ENCODE measurements at regions not wholly inside any gene's neighbourhood (a gene's known extent, or its start where the extent isn't known, plus 50 kb on each side); places are given as distances from the start of the nearest gene placed in this dataset.

DNA sequence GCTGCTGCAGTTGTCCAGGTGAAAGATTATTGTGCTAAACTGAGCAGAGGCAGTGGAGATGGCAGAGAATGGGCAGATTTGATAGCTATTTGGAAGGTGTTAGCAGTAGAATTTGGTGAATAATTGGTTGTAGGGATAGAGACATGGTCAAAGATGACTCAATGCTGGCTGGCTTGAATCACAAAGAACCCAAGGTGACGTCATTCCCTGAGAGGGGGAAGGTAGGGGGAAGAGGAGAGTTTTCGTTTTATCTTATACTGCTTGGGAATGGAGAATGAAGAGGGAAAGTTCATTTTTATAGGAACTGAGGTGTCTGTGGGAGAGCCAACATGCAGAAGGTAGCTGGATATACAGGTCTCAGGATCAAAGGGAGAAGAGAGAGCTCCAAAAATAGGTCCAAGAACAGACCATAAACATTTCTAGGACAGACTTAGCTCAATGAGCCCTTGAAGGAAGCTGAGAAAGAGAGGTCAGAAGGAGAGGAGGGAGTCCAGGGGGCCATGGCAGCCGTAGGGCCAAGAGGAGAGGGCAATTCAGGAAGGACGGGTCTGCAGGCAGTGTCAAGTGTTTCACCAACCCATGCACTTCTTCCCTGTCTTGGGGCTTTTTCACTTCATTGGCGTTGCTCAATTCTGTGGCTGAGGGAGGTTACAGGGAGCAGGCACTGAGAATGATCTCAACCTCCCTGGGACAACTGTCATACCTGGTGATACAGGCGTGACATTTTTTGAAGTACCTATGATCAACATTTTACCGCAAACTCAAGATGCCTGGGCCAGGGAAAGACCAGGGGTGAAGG, 281.3 kb downstream of the TDRD15 start:
- Histone ChIP-seq H3K27ac (ENCODE audit: low read depth, low read length) (no peak overlapping the region), H3K79me1 (ENCODE audit: low read length) (no peaks in the 10 kb centered on the region), H2BK5ac (ENCODE audit: low read length) (no peak overlapping the region), H3K56ac (ENCODE audit: low read length) (no peak overlapping the region), H2BK120ac (ENCODE audit: low read depth, low read length) (no peak overlapping the region), H2AK5ac (ENCODE audit: low read length) (no peak overlapping the region), H3K4me1 (ENCODE audit: control insufficient read depth, low read depth, low read length) (no peaks in the 10 kb centered on the region), H2BK15ac (replicated peaks; ENCODE audit: low read depth) (no peak overlapping the region), H3K9ac (ENCODE audit: low read length) (no peak overlapping the region), H3K23ac (ENCODE audit: low read length) (no peak overlapping the region), H3K4ac (ENCODE audit: low read depth, low read length) (no peak overlapping the region), H3K4me2 (ENCODE audit: low read length) (no peak overlapping the region), H4K8ac (ENCODE audit: low read depth, low read length) (no peak overlapping the region), H3K27me3 (ENCODE audit: insufficient read depth, low read length, poor library complexity) (no peaks in the 10 kb centered on the region), H3K36me3 (ENCODE audit: control insufficient read depth, insufficient read depth, low read length) (no peaks in the 10 kb centered on the region), H4K5ac (ENCODE audit: low read length) (no peak overlapping the region), H3K18ac (ENCODE audit: low read length) (no peak overlapping the region), H3K4me3 (ENCODE audit: low read length) (no peak overlapping the region), H3K79me2 (ENCODE audit: control insufficient read depth, insufficient read depth, low read length) (no peaks in the 10 kb centered on the region)
- no CpG with 5 or more reads among the region's 7 CpGs for WGBS (ENCODE audit: extremely low coverage, insufficient coverage, low lambda C conversion rate)
- DNase-seq: peak; percentile 62

- no peak for DNase-seq
- H2BK5ac ChIP-seq (ENCODE audit: low read length): no peak overlapping the region
Measured at GRCh38 chr2:21406386-21406785, 282.6 kb downstream of the TDRD15 start.

GRCh38 chr2:21406911-21407310, 283.1 kb downstream of the TDRD15 start:
- Histone ChIP-seq H4K5ac (ENCODE audit: low read length) (no peak overlapping the region), H3K23ac (ENCODE audit: low read length) (no peak overlapping the region), H3K9ac (ENCODE audit: low read length) (no peak overlapping the region), H3K56ac (ENCODE audit: low read length) (no peak overlapping the region), H3K79me2 (ENCODE audit: control insufficient read depth, insufficient read depth, low read length) (no peaks in the 10 kb centered on the region), H3K4me2 (ENCODE audit: low read length) (no peak overlapping the region), H3K4ac (ENCODE audit: low read depth, low read length) (no peak overlapping the region), H2BK120ac (ENCODE audit: low read depth, low read length) (no peak overlapping the region), H3K36me3 (ENCODE audit: control insufficient read depth, insufficient read depth, low read length) (no peaks in the 10 kb centered on the region), H2AK5ac (ENCODE audit: low read length) (no peak overlapping the region), H2BK15ac (replicated peaks; ENCODE audit: low read depth) (no peak overlapping the region), H3K18ac (ENCODE audit: low read length) (no peak overlapping the region), H2BK5ac (ENCODE audit: low read length) (no peak overlapping the region), H3K79me1 (ENCODE audit: low read length) (no peaks in the 10 kb centered on the region), H4K8ac (ENCODE audit: low read depth, low read length) (no peak overlapping the region), H3K4me1 (ENCODE audit: control insufficient read depth, low read depth, low read length) (no peaks in the 10 kb centered on the region), H3K27me3 (ENCODE audit: insufficient read depth, low read length, poor library complexity) (no peaks in the 10 kb centered on the region), H3K27ac (ENCODE audit: low read depth, low read length) (no peak overlapping the region), H3K4me3 (ENCODE audit: low read length) (no peak overlapping the region)
- DNase-seq: no peak
- WGBS (ENCODE audit: extremely low coverage, insufficient coverage, low lambda C conversion rate): no CpG with 5 or more reads among the region's 3 CpGs

More at GRCh38 chr2:21406386-21406785, 282.6 kb downstream of the TDRD15 start:
- no peaks in the 10 kb centered on the region for H3K79me1 ChIP-seq (ENCODE audit: low read length)
- H3K36me3 ChIP-seq (ENCODE audit: control insufficient read depth, insufficient read depth, low read length): no peaks in the 10 kb centered on the region
- H3K27ac ChIP-seq (ENCODE audit: low read depth, low read length): no peak overlapping the region
- H3K79me2 ChIP-seq (ENCODE audit: control insufficient read depth, insufficient read depth, low read length): no peaks in the 10 kb centered on the region
- no peaks in the 10 kb centered on the region for H3K4me1 ChIP-seq (ENCODE audit: control insufficient read depth, low read depth, low read length)
- H3K4me3 ChIP-seq (ENCODE audit: low read length): no peak overlapping the region
- H4K8ac ChIP-seq (ENCODE audit: low read depth, low read length): no peak overlapping the region
- no CpG with 5 or more reads among the region's 1 CpG for WGBS (ENCODE audit: extremely low coverage, insufficient coverage, low lambda C conversion rate)
- H3K56ac ChIP-seq (ENCODE audit: low read length): no peak overlapping the region
- no peak overlapping the region for H3K9ac ChIP-seq (ENCODE audit: low read length)
- no peaks in the 10 kb centered on the region for H3K27me3 ChIP-seq (ENCODE audit: insufficient read depth, low read length, poor library complexity)
- no peak overlapping the region for H3K23ac ChIP-seq (ENCODE audit: low read length)
- H3K4ac ChIP-seq (ENCODE audit: low read depth, low read length): no peak overlapping the region
- no peak overlapping the region for H4K5ac ChIP-seq (ENCODE audit: low read length)
- no peak overlapping the region for H2BK120ac ChIP-seq (ENCODE audit: low read depth, low read length)
- H2BK15ac ChIP-seq (replicated peaks; ENCODE audit: low read depth): no peak overlapping the region
- no peak overlapping the region for H3K18ac ChIP-seq (ENCODE audit: low read length)
- H3K4me2 ChIP-seq (ENCODE audit: low read length): no peak overlapping the region
- no peak overlapping the region for H2AK5ac ChIP-seq (ENCODE audit: low read length)

GRCh38 chr2:21407851-21408250, 284.1 kb downstream of the TDRD15 start:
- Histone ChIP-seq H3K4ac (ENCODE audit: low read depth, low read length) (no peak overlapping the region), H3K4me1 (ENCODE audit: control insufficient read depth, low read depth, low read length) (no peaks in the 10 kb centered on the region), H3K27me3 (ENCODE audit: insufficient read depth, low read length, poor library complexity) (no peaks in the 10 kb centered on the region), H3K4me3 (ENCODE audit: low read length) (no peak overlapping the region), H3K4me2 (ENCODE audit: low read length) (no peak overlapping the region), H3K18ac (ENCODE audit: low read length) (no peak overlapping the region), H3K36me3 (ENCODE audit: control insufficient read depth, insufficient read depth, low read length) (no peaks in the 10 kb centered on the region), H3K23ac (ENCODE audit: low read length) (no peak overlapping the region), H4K5ac (ENCODE audit: low read length) (no peak overlapping the region), H3K79me1 (ENCODE audit: low read length) (no peaks in the 10 kb centered on the region), H3K27ac (ENCODE audit: low read depth, low read length) (no peak overlapping the region), H2BK120ac (ENCODE audit: low read depth, low read length) (no peak overlapping the region), H3K56ac (ENCODE audit: low read length) (no peak overlapping the region), H3K9ac (ENCODE audit: low read length) (no peak overlapping the region), H2BK5ac (ENCODE audit: low read length) (no peak overlapping the region), H2AK5ac (ENCODE audit: low read length) (no peak overlapping the region), H3K79me2 (ENCODE audit: control insufficient read depth, insufficient read depth, low read length) (no peaks in the 10 kb centered on the region), H2BK15ac (replicated peaks; ENCODE audit: low read depth) (no peak overlapping the region), H4K8ac (ENCODE audit: low read depth, low read length) (no peak overlapping the region)
- WGBS (ENCODE audit: extremely low coverage, insufficient coverage, low lambda C conversion rate): no CpG with 5 or more reads among the region's 1 CpG
- no peak for DNase-seq

- Histone ChIP-seq H3K23ac (ENCODE audit: low read length) (no peak overlapping the region), H3K27me3 (ENCODE audit: insufficient read depth, low read length, poor library complexity) (no peaks in the 10 kb centered on the region), H4K8ac (ENCODE audit: low read depth, low read length) (no peak overlapping the region), H3K4me3 (ENCODE audit: low read length) (no peak overlapping the region), H3K4me1 (ENCODE audit: control insufficient read depth, low read depth, low read length) (no peaks in the 10 kb centered on the region), H2BK15ac (replicated peaks; ENCODE audit: low read depth) (no peak overlapping the region), H3K4me2 (ENCODE audit: low read length) (no peak overlapping the region), H3K18ac (ENCODE audit: low read length) (no peak overlapping the region), H3K79me2 (ENCODE audit: control insufficient read depth, insufficient read depth, low read length) (no peaks in the 10 kb centered on the region), H2BK5ac (ENCODE audit: low read length) (no peak overlapping the region), H3K79me1 (ENCODE audit: low read length) (no peaks in the 10 kb centered on the region), H4K5ac (ENCODE audit: low read length) (no peak overlapping the region), H3K9ac (ENCODE audit: low read length) (no peak overlapping the region), H3K56ac (ENCODE audit: low read length) (no peak overlapping the region), H3K27ac (ENCODE audit: low read depth, low read length) (no peak overlapping the region), H3K36me3 (ENCODE audit: control insufficient read depth, insufficient read depth, low read length) (no peaks in the 10 kb centered on the region), H3K4ac (ENCODE audit: low read depth, low read length) (no peak overlapping the region), H2BK120ac (ENCODE audit: low read depth, low read length) (no peak overlapping the region), H2AK5ac (ENCODE audit: low read length) (no peak overlapping the region)
- no CpG with 5 or more reads among the region's 5 CpGs for WGBS (ENCODE audit: extremely low coverage, insufficient coverage, low lambda C conversion rate)
- DNase-seq: no peak
Measured at GRCh38 chr2:21411741-21412140, 288.0 kb downstream of the TDRD15 start.

DNA sequence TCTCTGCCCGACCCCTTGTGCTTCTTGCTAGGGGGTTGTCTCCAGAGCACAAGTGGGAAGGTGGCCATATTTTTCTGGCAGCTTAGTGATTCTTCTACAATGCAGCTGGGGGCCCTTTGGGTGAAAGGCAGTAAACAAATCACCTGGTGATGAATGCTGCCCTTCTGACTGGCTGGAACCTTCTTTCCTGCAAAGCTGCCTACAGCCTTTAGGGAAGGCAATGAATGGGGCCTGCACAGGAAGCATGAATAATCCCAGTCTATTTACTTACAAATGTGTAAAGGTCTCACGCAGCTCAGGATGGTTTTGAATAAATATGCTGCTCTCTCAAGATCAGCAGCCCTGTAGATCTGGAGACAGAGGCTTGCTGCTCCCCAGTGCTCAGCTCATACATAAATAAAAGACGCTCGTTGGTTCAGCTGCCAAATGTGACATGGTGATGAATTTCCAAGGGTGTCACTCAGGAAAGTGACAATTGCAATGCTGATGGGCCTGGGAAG, 289.2 kb downstream of the TDRD15 start:
- no peak overlapping the region for H2BK5ac ChIP-seq (ENCODE audit: low read length)
- H3K56ac ChIP-seq (ENCODE audit: low read length): no peak overlapping the region
- H3K79me1 ChIP-seq (ENCODE audit: low read length): no peaks in the 10 kb centered on the region
- no peaks in the 10 kb centered on the region for H3K36me3 ChIP-seq (ENCODE audit: control insufficient read depth, insufficient read depth, low read length)
- no peaks in the 10 kb centered on the region for H3K27me3 ChIP-seq (ENCODE audit: insufficient read depth, low read length, poor library complexity)
- no peak overlapping the region for H3K4me2 ChIP-seq (ENCODE audit: low read length)
- no peak overlapping the region for H2BK15ac ChIP-seq (replicated peaks; ENCODE audit: low read depth)
- H2BK120ac ChIP-seq (ENCODE audit: low read depth, low read length): no peak overlapping the region
- H3K9ac ChIP-seq (ENCODE audit: low read length): no peak overlapping the region
- WGBS (ENCODE audit: extremely low coverage, insufficient coverage, low lambda C conversion rate): no CpG with 5 or more reads among the region's 4 CpGs
- no peak overlapping the region for H3K4ac ChIP-seq (ENCODE audit: low read depth, low read length)
- no peaks in the 10 kb centered on the region for H3K4me1 ChIP-seq (ENCODE audit: control insufficient read depth, low read depth, low read length)
- no peak overlapping the region for H2AK5ac ChIP-seq (ENCODE audit: low read length)
- no peak overlapping the region for H3K27ac ChIP-seq (ENCODE audit: low read depth, low read length)
- no peak overlapping the region for H4K5ac ChIP-seq (ENCODE audit: low read length)
- H3K4me3 ChIP-seq (ENCODE audit: low read length): no peak overlapping the region
- H3K18ac ChIP-seq (ENCODE audit: low read length): no peak overlapping the region
- no peak for DNase-seq
- no peak overlapping the region for H3K23ac ChIP-seq (ENCODE audit: low read length)
- H4K8ac ChIP-seq (ENCODE audit: low read depth, low read length): no peak overlapping the region
- H3K79me2 ChIP-seq (ENCODE audit: control insufficient read depth, insufficient read depth, low read length): no peaks in the 10 kb centered on the region
